ENCODE measurements at regions not wholly inside any gene's neighbourhood (a gene's known extent, or its start where the extent isn't known, plus 50 kb on each side); places are given as distances from the start of the nearest gene placed in this dataset.

- H2AFZ ChIP-seq (ENCODE audit: control insufficient read depth, low read length), result no peak overlapping the region
- no peak for DNase-seq (ENCODE audit: low read depth, low spot score)
- H3K4me3 ChIP-seq (ENCODE audit: control insufficient read depth in 2 of 3, extremely low read depth in 1 of 3, insufficient read depth in 2 of 3, low read depth in 1 of 3, low read length in 3 of 3), result no peak overlapping the region
- H3K4me2 ChIP-seq (ENCODE audit: control insufficient read depth, extremely low read depth, insufficient read depth, low read depth, low read length), result peak overlapping the region; percentile 49
- H4K20me1 ChIP-seq (ENCODE audit: control insufficient read depth, extremely low read depth, insufficient read depth, low read length), result no peaks in the 10 kb centered on the region
- H3K27me3 ChIP-seq (ENCODE audit: control insufficient read depth, extremely low read depth, insufficient read depth, low read length), result no peaks in the 10 kb centered on the region
- H3K9me3 ChIP-seq (ENCODE audit: control insufficient read depth, low read depth, low read length), result no peaks in the 10 kb centered on the region
- dilution Hi-C loops (cut with MboI; ENCODE audit: extremely low pct_ligation_motif_present, low sequenced_read_pairs), result no loop called here
- TF ChIP-seq CTCF (optimal IDR thresholded peaks at IDR 0.05 in 1 of 3, IDR thresholded peaks at IDR 0.05 in 1 of 3, conservative IDR thresholded peaks at IDR 0.05 in 1 of 3; ENCODE audit: extremely low read depth in 1 of 3, insufficient read depth in 2 of 3, low read length in 3 of 3) (no peak), EZH2 (IDR thresholded peaks at IDR 0.05; ENCODE audit: low read length) (no peak)
- H3K27ac ChIP-seq (ENCODE audit: control insufficient read depth, insufficient read depth, low read length), result peak overlapping the region; percentile 45
- no peak overlapping the region for H3K9ac ChIP-seq (ENCODE audit: control insufficient read depth, extremely low read depth, insufficient read depth, low read length)
- no peaks in the 10 kb centered on the region for H3K9me1 ChIP-seq (ENCODE audit: control insufficient read depth, extremely low read depth, insufficient read depth, low read length)
- no peaks in the 10 kb centered on the region for H3K36me3 ChIP-seq (ENCODE audit: control insufficient read depth in 2 of 2, extremely low read depth in 1 of 2, insufficient read depth in 2 of 2, low read length in 2 of 2)
- FAIRE-seq, result no peak
- peaks cover 30% of the 10 kb centered on the region for H3K4me1 ChIP-seq (ENCODE audit: control insufficient read depth, extremely low read depth, insufficient read depth, low read length)
- H3K79me2 ChIP-seq (ENCODE audit: control insufficient read depth, insufficient read depth, low read length), result no peaks in the 10 kb centered on the region
Observed at GRCh38 chr14:54251356-54251755, 145.5 kb upstream of the CDKN3 start.

GRCh38 chr14:54252072-54252730 is 144.6 kb upstream of the CDKN3 start:
- H3K4me3 ChIP-seq (ENCODE audit: control insufficient read depth in 2 of 3, extremely low read depth in 1 of 3, insufficient read depth in 2 of 3, low read depth in 1 of 3, low read length in 3 of 3), result no peak overlapping the region
- FAIRE-seq (peak; percentile 96), DNase-seq (ENCODE audit: low read depth, low spot score) (peak; percentile 79)
- peaks cover 30% of the 10 kb centered on the region for H3K4me1 ChIP-seq (ENCODE audit: control insufficient read depth, extremely low read depth, insufficient read depth, low read length)
- TF ChIP-seq EZH2 (IDR thresholded peaks at IDR 0.05; ENCODE audit: low read length) (no peak), CTCF (optimal IDR thresholded peaks at IDR 0.05 in 1 of 3, IDR thresholded peaks at IDR 0.05 in 1 of 3, conservative IDR thresholded peaks at IDR 0.05 in 1 of 3; ENCODE audit: extremely low read depth in 1 of 3, insufficient read depth in 2 of 3, low read length in 3 of 3) (peak in 1 of 3 experiments; percentile 19)
- no peaks in the 10 kb centered on the region for H3K9me1 ChIP-seq (ENCODE audit: control insufficient read depth, extremely low read depth, insufficient read depth, low read length)
- H3K79me2 ChIP-seq (ENCODE audit: control insufficient read depth, insufficient read depth, low read length), result no peaks in the 10 kb centered on the region
- dilution Hi-C loops (cut with MboI; ENCODE audit: extremely low pct_ligation_motif_present, low sequenced_read_pairs), result no loop called here
- no peaks in the 10 kb centered on the region for H3K9me3 ChIP-seq (ENCODE audit: control insufficient read depth, low read depth, low read length)
- H3K9ac ChIP-seq (ENCODE audit: control insufficient read depth, extremely low read depth, insufficient read depth, low read length), result no peak overlapping the region
- no peaks in the 10 kb centered on the region for H3K36me3 ChIP-seq (ENCODE audit: control insufficient read depth in 2 of 2, extremely low read depth in 1 of 2, insufficient read depth in 2 of 2, low read length in 2 of 2)
- H3K27me3 ChIP-seq (ENCODE audit: control insufficient read depth, extremely low read depth, insufficient read depth, low read length), result no peaks in the 10 kb centered on the region
- H2AFZ ChIP-seq (ENCODE audit: control insufficient read depth, low read length), result no peak overlapping the region
- peak overlapping the region; percentile 45 for H3K27ac ChIP-seq (ENCODE audit: control insufficient read depth, insufficient read depth, low read length)
- H3K4me2 ChIP-seq (ENCODE audit: control insufficient read depth, extremely low read depth, insufficient read depth, low read depth, low read length), result peak overlapping the region; percentile 49
- no peaks in the 10 kb centered on the region for H4K20me1 ChIP-seq (ENCODE audit: control insufficient read depth, extremely low read depth, insufficient read depth, low read length)
